ENCODE measurements at regions not wholly inside any gene's neighbourhood (a gene's known extent, or its start where the extent isn't known, plus 50 kb on each side); places are given as distances from the start of the nearest gene placed in this dataset.
"Not testable (repeated sequence)": the region's sequence is repeated elsewhere in the genome, so short reads cannot be mapped to it uniquely, and the experiment has no call there.

- H3K27me3 ChIP-seq (ENCODE audit: control insufficient read depth in 1 of 2, insufficient read depth in 2 of 2, low read length in 2 of 2), result no peaks in the 10 kb centered on the region
- no peaks in the 10 kb centered on the region for H3K9me3 ChIP-seq (ENCODE audit: control insufficient read depth in 2 of 2, insufficient read depth in 1 of 2, low read depth in 1 of 2, low read length in 1 of 2)
- H3K36me3 ChIP-seq (ENCODE audit: control insufficient read depth in 2 of 2, insufficient read depth in 2 of 2, low read length in 1 of 2), result no peaks in the 10 kb centered on the region
- no peak overlapping the region for H3K27ac ChIP-seq (ENCODE audit: low read depth in 2 of 2, low read length in 1 of 2)
- no peaks in the 10 kb centered on the region for H3K4me1 ChIP-seq (ENCODE audit: control insufficient read depth in 2 of 2, insufficient read depth in 2 of 2, low read length in 1 of 2)
- H3K4me3 ChIP-seq (ENCODE audit: low read depth in 1 of 2, low read length in 2 of 2), result no peak overlapping the region
- 27 to 40% methylated on average over 3 of the region's 3 CpGs for WGBS, 2 donors
Measured at GRCh38 chr1:82371844-82372498, 571.2 kb downstream of the ADGRL2 start.

- Histone ChIP-seq H3K4me3 (ENCODE audit: low read depth in 1 of 2, low read length in 2 of 2) (no peak overlapping the region), H3K36me3 (ENCODE audit: control insufficient read depth in 2 of 2, insufficient read depth in 2 of 2, low read length in 1 of 2) (no peaks in the 10 kb centered on the region), H3K4me1 (ENCODE audit: control insufficient read depth in 2 of 2, insufficient read depth in 2 of 2, low read length in 1 of 2) (no peaks in the 10 kb centered on the region), H3K27me3 (ENCODE audit: control insufficient read depth in 1 of 2, insufficient read depth in 2 of 2, low read length in 2 of 2) (no peaks in the 10 kb centered on the region), H3K9me3 (ENCODE audit: control insufficient read depth in 2 of 2, insufficient read depth in 1 of 2, low read depth in 1 of 2, low read length in 1 of 2) (no peaks in the 10 kb centered on the region), H3K27ac (ENCODE audit: low read depth in 2 of 2, low read length in 1 of 2) (no peak overlapping the region)
- 95 to 97% methylated on average over 2 of the region's 2 CpGs for WGBS, 2 donors
Measured at GRCh38 chr1:82367456-82367855, 566.7 kb downstream of the ADGRL2 start.

GRCh38 chr1:82366689-82367088 is 566.0 kb downstream of the ADGRL2 start:
- Histone ChIP-seq H3K27ac (ENCODE audit: low read depth in 2 of 2, low read length in 1 of 2) (no peak overlapping the region), H3K9me3 (ENCODE audit: control insufficient read depth in 2 of 2, insufficient read depth in 1 of 2, low read depth in 1 of 2, low read length in 1 of 2) (no peaks in the 10 kb centered on the region), H3K27me3 (ENCODE audit: control insufficient read depth in 1 of 2, insufficient read depth in 2 of 2, low read length in 2 of 2) (no peaks in the 10 kb centered on the region), H3K4me3 (ENCODE audit: low read depth in 1 of 2, low read length in 2 of 2) (no peak overlapping the region), H3K4me1 (ENCODE audit: control insufficient read depth in 2 of 2, insufficient read depth in 2 of 2, low read length in 1 of 2) (no peaks in the 10 kb centered on the region), H3K36me3 (ENCODE audit: control insufficient read depth in 2 of 2, insufficient read depth in 2 of 2, low read length in 1 of 2) (no peaks in the 10 kb centered on the region)
- 47 to 59% methylated on average over 2 of the region's 2 CpGs for WGBS, 2 donors

- H3K27ac ChIP-seq (ENCODE audit: low read depth in 2 of 2, low read length in 1 of 2); H3K4me1 ChIP-seq (ENCODE audit: control insufficient read depth in 2 of 2, insufficient read depth in 2 of 2, low read length in 1 of 2); H3K4me3 ChIP-seq (ENCODE audit: low read depth in 1 of 2, low read length in 2 of 2); H3K36me3 ChIP-seq (ENCODE audit: control insufficient read depth in 2 of 2, insufficient read depth in 2 of 2, low read length in 1 of 2); H3K27me3 ChIP-seq (ENCODE audit: control insufficient read depth in 1 of 2, insufficient read depth in 2 of 2, low read length in 2 of 2); H3K9me3 ChIP-seq (ENCODE audit: control insufficient read depth in 2 of 2, insufficient read depth in 1 of 2, low read depth in 1 of 2, low read length in 1 of 2): not testable (repeated sequence)
- WGBS, 2 donors, result 96% methylated on average over 5 of the region's 5 CpGs
Measured at GRCh38 chr1:82359541-82359940, 558.8 kb downstream of the ADGRL2 start.

- not testable (repeated sequence) for H3K27ac ChIP-seq (ENCODE audit: low read depth in 2 of 2, low read length in 1 of 2); H3K4me3 ChIP-seq (ENCODE audit: low read depth in 1 of 2, low read length in 2 of 2); H3K27me3 ChIP-seq (ENCODE audit: control insufficient read depth in 1 of 2, insufficient read depth in 2 of 2, low read length in 2 of 2); H3K4me1 ChIP-seq (ENCODE audit: control insufficient read depth in 2 of 2, insufficient read depth in 2 of 2, low read length in 1 of 2); H3K36me3 ChIP-seq (ENCODE audit: control insufficient read depth in 2 of 2, insufficient read depth in 2 of 2, low read length in 1 of 2); H3K9me3 ChIP-seq (ENCODE audit: control insufficient read depth in 2 of 2, insufficient read depth in 1 of 2, low read depth in 1 of 2, low read length in 1 of 2)
- WGBS, 2 donors, result 72 to 83% methylated on average over 4 of the region's 4 CpGs
Measured at GRCh38 chr1:82358706-82359105, 558.0 kb downstream of the ADGRL2 start.

GRCh38 chr1:82354546-82354945 is 553.8 kb downstream of the ADGRL2 start:
- WGBS, 2 donors, result 86 to 93% methylated on average over 5 of the region's 5 CpGs
- not testable (repeated sequence) for H3K36me3 ChIP-seq (ENCODE audit: control insufficient read depth in 2 of 2, insufficient read depth in 2 of 2, low read length in 1 of 2); H3K9me3 ChIP-seq (ENCODE audit: control insufficient read depth in 2 of 2, insufficient read depth in 1 of 2, low read depth in 1 of 2, low read length in 1 of 2); H3K4me3 ChIP-seq (ENCODE audit: low read depth in 1 of 2, low read length in 2 of 2); H3K27me3 ChIP-seq (ENCODE audit: control insufficient read depth in 1 of 2, insufficient read depth in 2 of 2, low read length in 2 of 2); H3K27ac ChIP-seq (ENCODE audit: low read depth in 2 of 2, low read length in 1 of 2); H3K4me1 ChIP-seq (ENCODE audit: control insufficient read depth in 2 of 2, insufficient read depth in 2 of 2, low read length in 1 of 2)

GRCh38 chr1:82348487-82348886 is 547.8 kb downstream of the ADGRL2 start:
- H3K36me3 ChIP-seq (ENCODE audit: control insufficient read depth in 2 of 2, insufficient read depth in 2 of 2, low read length in 1 of 2), result no peaks in the 10 kb centered on the region
- WGBS, 2 donors, result 83 to 93% methylated on average over 2 of the region's 2 CpGs
- H3K4me3 ChIP-seq (ENCODE audit: low read depth in 1 of 2, low read length in 2 of 2), result no peak overlapping the region
- H3K9me3 ChIP-seq (ENCODE audit: control insufficient read depth in 2 of 2, insufficient read depth in 1 of 2, low read depth in 1 of 2, low read length in 1 of 2), result no peaks in the 10 kb centered on the region
- no peaks in the 10 kb centered on the region for H3K4me1 ChIP-seq (ENCODE audit: control insufficient read depth in 2 of 2, insufficient read depth in 2 of 2, low read length in 1 of 2)
- H3K27ac ChIP-seq (ENCODE audit: low read depth in 2 of 2, low read length in 1 of 2), result no peak overlapping the region
- no peaks in the 10 kb centered on the region for H3K27me3 ChIP-seq (ENCODE audit: control insufficient read depth in 1 of 2, insufficient read depth in 2 of 2, low read length in 2 of 2)

GRCh38 chr1:82346141-82346540 is 545.4 kb downstream of the ADGRL2 start:
- no peak overlapping the region for H3K27ac ChIP-seq (ENCODE audit: low read depth in 2 of 2, low read length in 1 of 2)
- no peaks in the 10 kb centered on the region for H3K4me1 ChIP-seq (ENCODE audit: control insufficient read depth in 2 of 2, insufficient read depth in 2 of 2, low read length in 1 of 2)
- no peaks in the 10 kb centered on the region for H3K27me3 ChIP-seq (ENCODE audit: control insufficient read depth in 1 of 2, insufficient read depth in 2 of 2, low read length in 2 of 2)
- H3K9me3 ChIP-seq (ENCODE audit: control insufficient read depth in 2 of 2, insufficient read depth in 1 of 2, low read depth in 1 of 2, low read length in 1 of 2), result no peaks in the 10 kb centered on the region
- no peaks in the 10 kb centered on the region for H3K36me3 ChIP-seq (ENCODE audit: control insufficient read depth in 2 of 2, insufficient read depth in 2 of 2, low read length in 1 of 2)
- no peak overlapping the region for H3K4me3 ChIP-seq (ENCODE audit: low read depth in 1 of 2, low read length in 2 of 2)
- WGBS, 2 donors, result 84% methylated on average over 4 of the region's 4 CpGs

- H3K27ac ChIP-seq (ENCODE audit: low read depth in 2 of 2, low read length in 1 of 2), result no peak overlapping the region
- 73 to 85% methylated on average over 2 of the region's 2 CpGs for WGBS, 2 donors
Measured at GRCh38 chr1:82343381-82343780, 542.6 kb downstream of the ADGRL2 start.

GRCh38 chr1:82337635-82338034 is 536.9 kb downstream of the ADGRL2 start:
- H3K27ac ChIP-seq (ENCODE audit: low read depth in 2 of 2, low read length in 1 of 2), result no peak overlapping the region
- H3K27me3 ChIP-seq (ENCODE audit: control insufficient read depth in 1 of 2, insufficient read depth in 2 of 2, low read length in 2 of 2), result no peaks in the 10 kb centered on the region
- H3K9me3 ChIP-seq (ENCODE audit: control insufficient read depth in 2 of 2, insufficient read depth in 1 of 2, low read depth in 1 of 2, low read length in 1 of 2), result no peaks in the 10 kb centered on the region
- H3K4me1 ChIP-seq (ENCODE audit: control insufficient read depth in 2 of 2, insufficient read depth in 2 of 2, low read length in 1 of 2), result no peaks in the 10 kb centered on the region
- H3K36me3 ChIP-seq (ENCODE audit: control insufficient read depth in 2 of 2, insufficient read depth in 2 of 2, low read length in 1 of 2), result no peaks in the 10 kb centered on the region
- no peak overlapping the region for H3K4me3 ChIP-seq (ENCODE audit: low read depth in 1 of 2, low read length in 2 of 2)
- 88 to 89% methylated on average over 1 of the region's 1 CpG for WGBS, 2 donors

More at GRCh38 chr1:82343381-82343780, 542.6 kb downstream of the ADGRL2 start:
- Histone ChIP-seq H3K4me3 (ENCODE audit: low read depth in 1 of 2, low read length in 2 of 2) (no peak overlapping the region), H3K36me3 (ENCODE audit: control insufficient read depth in 2 of 2, insufficient read depth in 2 of 2, low read length in 1 of 2) (no peaks in the 10 kb centered on the region), H3K4me1 (ENCODE audit: control insufficient read depth in 2 of 2, insufficient read depth in 2 of 2, low read length in 1 of 2) (no peaks in the 10 kb centered on the region), H3K9me3 (ENCODE audit: control insufficient read depth in 2 of 2, insufficient read depth in 1 of 2, low read depth in 1 of 2, low read length in 1 of 2) (no peaks in the 10 kb centered on the region), H3K27me3 (ENCODE audit: control insufficient read depth in 1 of 2, insufficient read depth in 2 of 2, low read length in 2 of 2) (no peaks in the 10 kb centered on the region)

Data from esophagus (tissue), 2 donors.